Adipocyte (in vitro differentiated cells): ENCODE measurements at regions not wholly inside any gene's neighbourhood (a gene's known extent, or its start where the extent isn't known, plus 50 kb on each side); places are given as distances from the start of the nearest gene placed in this dataset.

Experiments used
- DNase-seq: peaks from one replicate; pipeline ENCODE4 v3.0.0-alpha.2; 2015; ENCODE audit warnings: low read depth
- H3K27me3 ChIP-seq: replicated peaks from 2 replicates; pipeline ENCODE4 v1.7.0; 2013; ENCODE audit warnings: mild to moderate bottlenecking, low read length, moderate library complexity; ENCODE audit not compliant: control insufficient read depth, insufficient read depth
- H3K36me3 ChIP-seq: 2 replicates; pipeline ENCODE4 v1.7.0; 2013; ENCODE audit warnings: low read length, mild to moderate bottlenecking, moderate library complexity; ENCODE audit not compliant: control insufficient read depth, insufficient read depth, severe bottlenecking
- H3K4me1 ChIP-seq: 2 replicates; pipeline ENCODE4 v1.7.0; 2013; ENCODE audit warnings: mild to moderate bottlenecking, low read length, moderate library complexity; ENCODE audit not compliant: control insufficient read depth, insufficient read depth
- H3K4me3 ChIP-seq: 2 replicates; pipeline ENCODE4 v1.7.0; 2013; ENCODE audit warnings: mild to moderate bottlenecking, low read length, moderate library complexity
- H3K9ac ChIP-seq: 2 replicates; pipeline ENCODE4 v1.7.0; 2013; ENCODE audit warnings: mild to moderate bottlenecking, low read length, moderate library complexity
- H3K9me3 ChIP-seq: 2 replicates; pipeline ENCODE4 v1.7.0; 2013; ENCODE audit warnings: mild to moderate bottlenecking, low read length, moderate library complexity; ENCODE audit not compliant: control insufficient read depth

DNA sequence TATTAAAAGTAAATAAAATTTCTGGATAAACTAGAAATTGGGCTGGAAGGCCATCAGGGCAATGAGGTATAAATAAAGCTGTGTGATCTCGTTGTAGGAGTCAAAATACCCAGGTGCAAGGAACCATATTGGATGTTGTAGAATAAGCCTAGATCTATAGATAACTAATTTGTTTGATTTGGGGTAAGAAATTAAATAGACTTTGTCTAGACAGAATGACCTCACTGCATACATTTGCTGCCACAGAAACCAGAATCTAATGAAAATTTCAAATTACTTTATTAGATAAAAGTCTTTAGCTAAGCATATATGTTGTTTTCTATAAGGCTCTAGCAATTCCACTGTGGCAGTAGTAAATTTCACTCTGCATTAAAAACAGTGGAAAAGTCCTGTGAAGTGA is 225.2 kb upstream of the ITGA1 start:
- Histone ChIP-seq H3K9me3 (no peaks in the 10 kb centered on the region), H3K27me3 (peaks cover 3% of the 10 kb centered on the region), H3K4me1 (no peaks in the 10 kb centered on the region)

DNA sequence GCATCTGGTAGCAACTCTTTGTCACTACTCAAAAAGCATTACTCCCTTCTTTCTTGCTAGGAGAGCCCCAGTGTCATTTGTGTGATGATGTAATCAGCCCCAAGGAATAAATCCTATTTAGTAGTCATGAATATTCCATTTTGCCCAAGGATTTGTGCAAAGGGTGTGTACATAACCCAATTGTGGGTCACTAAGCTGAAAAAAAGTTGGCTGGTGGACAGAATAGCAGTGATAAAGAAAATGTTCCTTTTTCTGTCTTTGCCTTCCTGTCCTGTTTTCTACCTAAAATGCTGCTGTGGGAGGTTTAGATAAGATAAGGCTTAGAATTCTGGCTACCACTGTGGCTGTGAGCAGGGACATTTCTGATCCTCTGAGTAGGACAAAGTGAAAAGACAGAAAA is 223.1 kb upstream of the ITGA1 start:
- Histone ChIP-seq H3K36me3 (no peaks in the 10 kb centered on the region), H3K4me1 (no peaks in the 10 kb centered on the region), H3K27me3 (peaks cover 3% of the 10 kb centered on the region), H3K9ac (no peak overlapping the region), H3K9me3 (peaks cover 4% of the 10 kb centered on the region), H3K4me3 (no peak overlapping the region)
- no peak for DNase-seq

More for the DNA sequence above, 225.2 kb upstream of the ITGA1 start:
- Histone ChIP-seq H3K36me3 (no peaks in the 10 kb centered on the region), H3K9ac (no peak overlapping the region), H3K4me3 (no peak overlapping the region)
- no peak for DNase-seq

DNA sequence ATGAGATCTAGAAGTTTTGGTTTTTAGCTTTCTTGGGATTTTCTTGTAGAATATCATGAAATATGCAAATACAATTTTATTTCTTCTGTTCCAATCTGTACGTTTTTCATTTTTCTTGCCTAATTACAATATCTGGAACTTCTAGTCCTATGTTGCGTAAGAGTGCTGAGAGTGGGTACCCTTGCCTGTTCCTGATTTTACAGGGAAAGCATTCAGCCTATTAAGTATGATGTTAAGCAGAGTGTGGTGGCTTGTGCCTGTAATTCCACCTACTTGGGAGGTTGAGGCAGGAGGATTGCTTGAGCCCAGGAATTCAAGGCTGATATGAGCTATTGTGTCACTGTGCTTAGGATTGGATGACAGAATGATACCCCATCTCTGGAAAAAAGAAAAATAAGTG is 210.2 kb upstream of the ITGA1 start:
- no peaks in the 10 kb centered on the region for H3K36me3 ChIP-seq
- H3K4me3 ChIP-seq, result no peak overlapping the region
- DNase-seq, result no peak
- peaks cover 3% of the 10 kb centered on the region for H3K9me3 ChIP-seq
- H3K27me3 ChIP-seq, result peaks cover 5% of the 10 kb centered on the region
- H3K9ac ChIP-seq, result no peak overlapping the region
- no peaks in the 10 kb centered on the region for H3K4me1 ChIP-seq

DNA sequence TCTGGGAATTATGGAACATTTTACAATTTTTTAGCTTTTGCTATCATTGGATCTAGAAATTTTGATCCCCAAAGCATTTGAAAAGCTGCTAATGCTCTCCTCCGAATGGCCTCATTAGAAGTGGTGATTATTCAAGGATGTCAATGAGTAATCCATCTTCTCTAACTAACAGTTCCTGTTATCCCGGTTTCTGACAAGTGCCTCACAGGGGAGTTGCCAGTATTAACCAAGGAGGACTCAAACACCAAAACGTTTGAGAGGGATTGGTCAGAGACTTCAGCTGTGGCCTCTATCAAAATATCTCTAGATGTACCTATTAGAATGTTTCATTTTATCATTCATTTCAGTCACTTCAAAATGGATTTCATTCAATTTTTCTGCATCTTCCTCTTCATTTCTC is 208.3 kb upstream of the ITGA1 start:
- peaks cover 3% of the 10 kb centered on the region for H3K9me3 ChIP-seq
- H3K9ac ChIP-seq, result no peak overlapping the region
- no peaks in the 10 kb centered on the region for H3K4me1 ChIP-seq
- no peaks in the 10 kb centered on the region for H3K36me3 ChIP-seq
- peaks cover 5% of the 10 kb centered on the region for H3K27me3 ChIP-seq
- H3K4me3 ChIP-seq, result no peak overlapping the region
- no peak for DNase-seq

DNA sequence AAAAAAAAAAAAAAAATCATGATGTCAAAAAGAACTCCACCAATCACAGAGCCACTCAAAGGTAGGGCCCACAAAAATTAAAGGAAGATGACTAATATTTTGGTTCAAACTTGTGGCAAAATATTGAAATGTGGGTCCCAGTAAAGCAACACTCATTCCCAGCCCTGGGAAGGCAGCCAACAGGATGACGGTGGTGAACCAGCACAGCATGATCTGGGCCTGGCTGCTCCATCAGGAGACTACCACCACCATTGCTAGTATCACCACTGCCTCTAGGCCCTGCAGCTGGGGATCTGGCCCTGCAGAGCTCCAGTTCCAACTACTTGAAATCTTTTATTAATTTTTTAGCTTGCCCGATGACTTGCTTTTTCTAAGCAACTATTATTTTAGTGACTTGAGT is 206.8 kb upstream of the ITGA1 start:
- H3K9me3 ChIP-seq, result no peaks in the 10 kb centered on the region
- no peak for DNase-seq
- H3K36me3 ChIP-seq, result no peaks in the 10 kb centered on the region
- no peak overlapping the region for H3K9ac ChIP-seq
- H3K27me3 ChIP-seq, result no peaks in the 10 kb centered on the region
- H3K4me1 ChIP-seq, result no peaks in the 10 kb centered on the region
- H3K4me3 ChIP-seq, result no peak overlapping the region

DNA sequence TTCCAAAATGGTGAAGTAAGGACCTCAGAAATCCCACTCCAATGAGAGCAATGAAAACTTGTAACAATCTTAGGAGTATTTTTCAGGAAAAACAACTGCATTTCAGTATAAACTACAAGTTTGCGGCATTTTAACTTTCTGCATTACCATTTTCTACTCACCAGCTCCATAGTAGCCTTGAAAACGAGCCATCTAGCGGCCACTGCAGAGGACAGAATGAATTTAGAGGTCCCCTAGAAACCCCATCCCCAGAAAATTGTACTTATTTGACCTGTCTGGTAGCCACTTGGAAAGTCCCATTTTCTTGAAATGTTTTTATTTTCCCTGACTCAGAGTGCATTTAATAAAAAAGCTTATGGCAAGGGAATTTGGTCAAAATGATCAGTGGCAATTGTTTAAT is 205.4 kb upstream of the ITGA1 start:
- Histone ChIP-seq H3K4me1 (no peaks in the 10 kb centered on the region), H3K9ac (no peak overlapping the region), H3K36me3 (no peaks in the 10 kb centered on the region), H3K9me3 (no peaks in the 10 kb centered on the region), H3K27me3 (no peaks in the 10 kb centered on the region), H3K4me3 (no peak overlapping the region)
- DNase-seq, result peak; percentile 1

DNA sequence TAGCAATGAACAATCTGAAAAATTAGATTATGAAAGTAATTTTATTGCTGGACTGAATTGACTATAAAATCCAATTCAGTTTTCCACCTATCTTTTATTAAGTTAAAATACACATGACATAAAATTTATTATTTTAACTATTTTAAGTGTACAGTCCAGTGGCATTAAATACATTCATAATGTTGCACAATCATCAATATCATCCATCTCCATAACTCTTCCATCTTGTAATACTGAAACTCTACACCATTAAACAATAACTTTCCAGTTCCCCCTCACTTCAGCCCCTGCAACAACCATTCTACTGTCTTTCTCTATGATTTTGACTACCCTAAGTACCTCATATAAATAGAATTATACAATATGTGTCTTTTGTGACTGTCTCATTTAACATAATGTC is 200.6 kb upstream of the ITGA1 start:
- H3K9me3 ChIP-seq, result no peaks in the 10 kb centered on the region
- H3K4me3 ChIP-seq, result no peak overlapping the region
- H3K27me3 ChIP-seq, result no peaks in the 10 kb centered on the region
- DNase-seq, result no peak
- no peaks in the 10 kb centered on the region for H3K4me1 ChIP-seq
- no peaks in the 10 kb centered on the region for H3K36me3 ChIP-seq
- no peak overlapping the region for H3K9ac ChIP-seq

DNA sequence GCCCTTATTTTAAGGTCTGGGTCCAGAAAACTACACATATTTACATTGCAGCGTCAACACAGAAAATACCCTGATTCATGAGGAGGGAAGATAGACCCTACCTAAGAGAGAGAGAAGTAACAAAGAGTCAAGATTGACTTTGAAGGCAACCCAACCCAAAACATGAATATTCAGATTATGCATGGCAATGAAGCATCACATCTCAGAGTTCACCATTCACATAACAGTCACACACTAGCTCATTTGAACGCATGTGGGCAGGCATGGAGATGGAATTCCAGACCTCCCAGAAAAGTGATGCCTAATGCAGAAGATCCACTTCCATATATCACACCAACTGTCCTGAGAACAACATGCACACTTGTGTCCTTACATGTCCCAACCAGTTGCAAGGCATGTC is 190.1 kb upstream of the ITGA1 start:
- H3K9me3 ChIP-seq, result no peaks in the 10 kb centered on the region
- no peaks in the 10 kb centered on the region for H3K36me3 ChIP-seq
- H3K9ac ChIP-seq, result no peak overlapping the region
- H3K4me1 ChIP-seq, result no peaks in the 10 kb centered on the region
- H3K27me3 ChIP-seq, result peaks cover 9% of the 10 kb centered on the region
- no peak overlapping the region for H3K4me3 ChIP-seq
- DNase-seq, result no peak

DNA sequence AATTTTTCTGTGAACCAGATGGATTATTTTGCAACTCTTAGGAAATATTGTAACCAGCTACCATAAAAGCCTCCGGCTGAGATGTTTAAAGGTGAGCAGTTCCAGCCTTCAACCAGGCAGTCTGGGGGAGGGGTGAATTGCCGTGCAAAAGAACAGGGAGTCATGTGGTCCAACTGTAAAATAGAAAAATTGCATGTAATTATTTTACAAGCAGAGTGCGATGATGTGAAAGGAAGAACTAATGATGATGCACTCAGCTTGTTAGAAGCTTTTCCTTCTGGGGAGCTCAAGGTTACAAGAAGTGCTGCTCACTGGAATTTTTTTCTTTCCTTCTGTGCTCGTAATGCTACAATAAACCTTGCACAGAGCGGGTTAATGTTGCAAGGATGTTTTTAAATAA is 188.7 kb upstream of the ITGA1 start:
- H3K4me3 ChIP-seq, result no peak overlapping the region

DNA sequence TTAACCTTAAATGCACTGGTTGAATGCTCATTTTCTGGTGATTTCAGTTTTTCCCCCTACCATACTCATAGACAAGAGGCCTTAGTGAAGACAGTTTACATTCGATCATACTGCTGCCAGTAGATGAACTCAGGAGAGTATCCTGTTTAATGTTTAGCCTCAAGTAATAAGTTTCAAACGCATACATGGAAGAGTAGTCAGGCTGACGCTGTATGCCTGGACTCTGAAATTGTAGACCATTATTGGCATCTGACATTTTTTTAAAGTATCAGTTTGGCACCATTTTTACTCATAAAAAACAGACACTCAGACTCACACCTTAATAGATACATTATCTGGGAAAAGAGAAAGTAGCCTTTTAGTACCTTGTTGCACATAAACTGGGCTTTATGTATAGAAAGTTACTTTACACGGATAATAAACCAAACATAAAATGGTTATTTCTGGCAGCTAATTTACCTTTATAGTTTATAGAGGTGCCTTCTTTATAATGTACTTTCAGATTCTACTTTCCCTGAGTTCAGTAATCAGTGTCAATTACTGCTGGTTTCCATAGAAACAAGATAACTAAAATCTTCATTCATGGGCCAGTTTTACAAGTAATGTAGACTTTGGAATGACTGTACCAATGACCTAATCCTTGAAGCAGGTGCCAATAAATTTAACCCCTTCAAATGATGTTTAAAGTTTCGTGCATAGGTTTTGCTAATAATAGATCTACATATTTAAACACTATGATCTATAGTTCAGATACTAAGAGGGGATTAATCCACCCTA is 183.8 kb upstream of the ITGA1 start:
- Histone ChIP-seq H3K9me3 (peaks cover 3% of the 10 kb centered on the region), H3K4me3 (no peak overlapping the region), H3K27me3 (peaks cover 9% of the 10 kb centered on the region), H3K9ac (no peak overlapping the region), H3K4me1 (no peaks in the 10 kb centered on the region), H3K36me3 (no peaks in the 10 kb centered on the region)
- DNase-seq, result no peak

More for the DNA sequence above, 188.7 kb upstream of the ITGA1 start:
- Histone ChIP-seq H3K9ac (no peak overlapping the region), H3K9me3 (no peaks in the 10 kb centered on the region), H3K36me3 (no peaks in the 10 kb centered on the region), H3K27me3 (peaks cover 9% of the 10 kb centered on the region), H3K4me1 (no peaks in the 10 kb centered on the region)
- no peak for DNase-seq

DNA sequence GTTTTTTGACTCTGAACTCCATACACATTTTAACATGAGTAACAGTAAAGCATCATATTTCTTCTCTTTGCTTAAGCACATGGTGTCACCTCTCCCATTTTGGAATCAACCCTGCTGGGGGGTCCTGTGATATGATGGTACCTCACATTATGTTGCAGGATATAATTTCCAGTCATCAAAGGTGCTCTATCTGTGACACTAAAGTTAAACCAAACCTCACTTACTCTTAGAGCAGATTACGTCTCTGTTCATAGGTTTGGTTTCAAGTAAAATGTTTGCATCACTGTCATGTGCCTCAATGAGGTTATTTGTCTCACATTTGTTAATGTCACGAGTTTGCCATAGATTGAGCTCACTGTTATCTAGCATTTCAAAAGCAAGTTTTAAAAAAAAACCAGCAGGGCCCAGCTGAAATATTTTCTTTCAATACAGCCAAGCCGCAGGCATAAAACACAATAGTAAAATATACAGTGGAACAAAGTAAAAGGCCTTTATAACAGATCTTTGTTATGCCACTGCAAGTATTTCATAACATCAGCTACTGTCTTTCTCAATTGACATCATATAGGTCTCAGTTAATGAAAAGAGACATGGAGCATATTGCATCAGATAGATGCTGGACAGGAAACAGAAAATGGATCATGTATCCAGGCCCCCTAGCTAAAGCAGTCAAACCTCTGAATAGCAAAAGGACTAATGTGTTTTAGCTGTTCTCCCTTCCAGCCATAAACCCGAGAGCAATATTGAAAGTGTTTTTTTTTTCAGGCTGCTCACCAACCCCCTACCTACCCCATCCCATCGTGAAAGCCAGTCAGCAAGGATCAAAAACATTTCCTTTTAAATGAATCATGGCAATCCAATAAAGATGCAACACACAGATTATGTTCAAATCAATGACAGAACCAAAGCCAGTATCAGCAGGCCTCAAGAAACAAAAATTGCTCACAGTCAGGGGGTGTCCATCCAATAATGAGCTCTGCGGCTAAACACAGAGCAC is 182.1 kb upstream of the ITGA1 start:
- H3K36me3 ChIP-seq, result no peaks in the 10 kb centered on the region
- H3K27me3 ChIP-seq, result no peaks in the 10 kb centered on the region
- H3K9me3 ChIP-seq, result peaks cover 3% of the 10 kb centered on the region
- DNase-seq, result peak; percentile 66
- H3K4me1 ChIP-seq, result no peaks in the 10 kb centered on the region
- H3K9ac ChIP-seq, result no peak overlapping the region
- no peak overlapping the region for H3K4me3 ChIP-seq
